NCI-H69 (cell line): ENCODE measurements at regions not wholly inside any gene's neighbourhood (a gene's known extent, or its start where the extent isn't known, plus 50 kb on each side); places are given as distances from the start of the nearest gene placed in this dataset.
A peak's percentile ranks its signal among the peaks of the same experiment; 100 is the strongest.
"Not testable (repeated sequence)": the region's sequence is repeated elsewhere in the genome, so short reads cannot be mapped to it uniquely, and the experiment has no call there.

Source experiments
- DNase-seq: peaks from one replicate; lab custom pipeline; 2025; lab: John Stamatoyannopoulos, UW

- DNase-seq, result no peak
Measured at GRCh38 chr15:62270216-62270921, 105.3 kb upstream of the C2CD4B start.

DNA sequence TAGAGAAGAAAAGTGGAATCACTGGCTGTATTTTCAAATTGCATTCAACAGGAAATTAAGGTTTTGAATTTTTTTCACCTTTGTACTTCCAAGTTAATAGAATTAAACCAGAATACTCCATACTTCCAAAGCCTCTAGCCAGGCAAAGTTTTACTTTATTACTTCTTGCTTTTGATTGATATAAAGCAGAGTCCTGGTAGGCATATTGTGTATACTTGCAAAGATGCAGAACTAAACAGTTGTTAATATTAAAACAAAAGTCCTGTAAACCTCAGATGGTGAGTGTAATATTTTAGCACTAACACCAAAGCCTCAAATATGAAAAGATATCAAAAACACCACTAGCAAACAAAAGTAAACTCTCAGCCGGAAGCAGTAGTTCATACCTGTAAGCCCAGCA lies 107.2 kb upstream of the C2CD4B start:
- no peak for DNase-seq

DNA sequence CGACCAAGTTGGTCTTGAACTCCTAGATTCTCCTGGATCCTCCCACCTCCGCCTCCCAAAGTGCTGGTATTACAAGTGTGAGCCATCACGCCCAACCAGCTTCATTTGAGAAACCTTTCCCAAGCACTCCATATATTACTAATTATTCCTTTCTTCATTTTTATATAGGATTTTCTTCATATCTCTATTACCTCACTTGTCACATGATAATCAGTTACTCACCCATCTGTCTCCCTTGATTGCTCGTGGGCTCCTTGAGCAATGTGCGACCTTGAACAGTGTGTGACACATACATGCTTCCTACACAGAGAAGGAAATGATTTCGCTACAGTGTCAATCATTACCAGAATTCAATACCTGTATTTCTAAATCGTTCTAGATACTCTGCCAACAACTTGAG lies 110.7 kb upstream of the C2CD4B start:
- no peak for DNase-seq

DNA sequence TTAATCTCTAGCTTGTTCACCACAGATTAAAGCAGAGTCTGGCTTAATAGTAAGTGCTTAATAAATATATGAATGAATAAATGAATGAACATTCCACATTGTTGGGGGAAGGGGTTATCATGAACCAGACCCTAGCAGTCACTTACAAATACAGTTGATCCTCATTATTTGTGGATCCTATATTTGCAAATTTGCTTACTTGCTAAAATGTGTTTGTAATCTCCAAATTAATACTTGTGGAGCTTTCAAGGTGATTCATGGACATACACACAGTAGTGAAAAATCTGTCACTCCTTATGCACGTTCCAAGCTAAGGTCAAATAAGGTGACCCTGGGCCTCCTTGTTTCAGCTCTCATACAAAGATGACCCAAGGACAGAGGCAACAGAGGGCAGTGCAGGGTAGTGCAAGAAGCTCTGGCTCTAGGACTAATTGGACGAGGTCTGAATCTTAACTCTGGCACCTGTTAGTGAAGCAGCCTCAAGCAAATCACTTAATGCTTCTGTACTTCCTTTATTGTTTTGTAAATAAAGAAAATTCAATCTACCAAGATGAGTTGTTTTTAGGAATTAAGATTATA lies 112.8 kb upstream of the C2CD4B start:
- DNase-seq, result peak; percentile 6

DNA sequence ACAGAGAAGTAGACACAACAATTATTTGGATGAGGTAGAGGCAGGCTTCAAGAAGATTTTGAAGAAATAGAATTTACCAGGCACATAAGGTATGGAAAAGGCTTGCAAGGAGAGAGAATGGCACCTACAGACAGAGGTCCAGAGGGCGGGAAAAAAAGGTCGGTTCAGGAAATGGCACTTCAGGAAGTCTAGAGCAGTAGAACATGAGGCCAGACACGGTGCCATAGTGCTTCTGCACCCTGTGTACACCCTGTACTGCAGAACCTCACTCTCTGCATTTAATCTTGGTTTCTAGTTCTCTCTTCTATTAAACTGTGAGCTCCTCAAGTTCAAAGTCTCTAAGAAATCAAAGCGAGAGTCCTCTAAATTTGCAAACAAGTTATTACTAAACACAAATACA lies 113.4 kb upstream of the C2CD4B start:
- DNase-seq, result no peak

DNA sequence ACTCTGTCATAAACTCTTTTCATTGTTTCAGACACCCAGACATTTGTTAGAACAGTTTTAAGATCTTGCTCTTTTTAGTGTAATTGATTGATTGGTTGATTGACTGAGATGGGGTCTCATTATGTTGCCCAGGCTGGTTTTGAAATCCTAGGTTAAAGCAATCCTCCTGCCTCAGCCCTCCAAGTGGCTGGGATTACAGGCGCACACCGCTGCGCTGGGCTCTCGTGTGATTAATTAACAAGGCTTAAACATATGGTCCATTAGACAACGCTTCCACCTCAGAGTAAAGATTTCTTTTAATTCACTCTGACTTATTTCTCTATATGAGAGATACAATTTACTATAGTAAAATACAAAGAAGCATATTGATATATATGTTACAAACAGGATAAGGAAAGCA lies 114.0 kb upstream of the C2CD4B start:
- no peak for DNase-seq

GRCh38 chr15:62280625-62281024 lies 115.5 kb upstream of the C2CD4B start:
- DNase-seq, result peak; percentile 82

GRCh38 chr15:62281801-62282200 lies 116.7 kb upstream of the C2CD4B start:
- DNase-seq, result not testable (repeated sequence)

DNA sequence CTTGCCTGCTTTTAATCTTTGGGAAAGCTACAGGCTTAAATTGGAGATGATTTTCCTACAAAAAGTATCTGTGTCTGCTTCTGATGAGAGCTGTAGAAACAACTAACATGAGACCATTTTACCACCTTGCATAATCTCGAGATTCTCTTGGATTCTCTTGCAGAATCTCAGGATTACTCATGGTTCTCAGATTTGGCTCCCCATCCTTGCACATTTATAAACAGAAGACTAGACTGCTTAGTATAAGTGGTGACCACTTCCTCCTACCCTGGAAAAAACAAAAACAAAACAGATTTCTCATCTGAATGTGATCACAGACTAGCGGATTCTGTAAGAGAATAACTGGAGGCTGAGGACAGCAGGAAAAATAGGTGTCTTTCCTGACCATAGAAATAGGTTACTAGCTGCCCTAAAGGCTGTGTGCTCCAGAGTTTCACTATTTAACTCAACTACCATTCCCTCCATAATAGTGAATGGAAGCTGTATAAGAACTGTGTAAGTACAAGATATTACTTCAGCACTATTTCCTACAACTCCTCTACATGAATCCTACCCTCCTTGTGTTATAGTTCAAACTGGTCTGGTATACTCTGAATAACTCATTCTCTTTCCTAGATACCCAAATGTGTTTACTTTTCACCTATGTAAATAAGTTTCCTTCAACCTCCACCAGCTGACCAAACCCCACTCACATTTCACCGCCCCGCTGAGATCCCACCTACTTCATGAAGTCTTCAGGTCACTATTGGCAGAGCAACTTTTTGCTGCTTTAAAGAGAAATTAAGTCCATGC lies 122.2 kb upstream of the C2CD4B start:
- DNase-seq, result peak; percentile 80

DNA sequence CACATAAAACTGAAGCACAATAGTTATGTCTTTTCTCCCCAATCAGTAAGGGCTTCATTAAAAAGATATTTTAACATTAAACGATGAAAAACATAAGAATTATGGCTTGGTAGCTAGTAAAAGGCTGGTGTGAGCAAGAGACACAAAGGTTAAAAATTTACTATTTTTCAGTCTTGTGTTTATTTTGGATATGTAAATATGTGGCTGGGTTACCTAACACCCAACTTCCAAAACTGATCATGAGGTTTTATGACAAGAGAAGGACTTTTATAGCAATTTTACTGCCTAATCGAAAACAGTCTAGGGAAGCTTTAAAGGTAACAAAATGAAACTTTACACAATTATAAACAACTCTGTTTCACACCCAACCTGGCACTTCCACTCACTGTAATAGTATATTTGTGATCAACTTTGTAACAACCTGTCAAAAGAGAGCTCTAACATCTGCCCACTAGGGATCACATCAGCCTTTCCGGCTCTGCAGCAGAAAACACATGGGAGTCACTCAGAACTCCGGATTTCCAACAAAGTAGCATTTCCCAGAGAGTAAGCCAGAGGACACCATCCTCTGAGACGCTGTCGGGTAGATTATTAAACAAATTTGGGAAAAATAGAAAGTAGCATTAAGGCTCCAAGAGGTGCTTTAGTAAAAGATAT lies 123.4 kb upstream of the C2CD4B start:
- no peak for DNase-seq

DNA sequence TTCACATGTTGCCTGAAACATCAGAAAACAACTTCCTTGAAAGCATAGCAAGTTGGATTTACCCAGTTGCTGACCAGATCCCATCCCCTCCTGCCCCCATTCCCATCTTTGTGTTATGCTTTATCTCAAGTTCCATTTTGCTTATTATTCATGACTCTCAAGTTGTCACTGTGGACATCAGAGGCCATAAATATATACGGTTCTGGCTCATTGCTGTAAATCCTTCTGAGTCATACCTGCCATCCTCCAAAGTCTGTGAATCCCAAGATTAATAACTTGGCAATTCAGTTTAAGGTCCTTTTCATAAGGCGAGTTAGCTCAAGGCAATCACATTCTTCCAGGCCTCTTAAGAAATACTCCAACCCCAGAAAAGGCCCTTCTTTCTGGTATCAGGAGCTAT lies 126.2 kb upstream of the C2CD4B start:
- DNase-seq, result no peak

GRCh38 chr15:62296756-62297507 lies 131.8 kb upstream of the C2CD4B start:
- DNase-seq, result no peak

- no peak for DNase-seq
Measured at GRCh38 chr15:62297522-62297921, 132.4 kb upstream of the C2CD4B start.

DNA sequence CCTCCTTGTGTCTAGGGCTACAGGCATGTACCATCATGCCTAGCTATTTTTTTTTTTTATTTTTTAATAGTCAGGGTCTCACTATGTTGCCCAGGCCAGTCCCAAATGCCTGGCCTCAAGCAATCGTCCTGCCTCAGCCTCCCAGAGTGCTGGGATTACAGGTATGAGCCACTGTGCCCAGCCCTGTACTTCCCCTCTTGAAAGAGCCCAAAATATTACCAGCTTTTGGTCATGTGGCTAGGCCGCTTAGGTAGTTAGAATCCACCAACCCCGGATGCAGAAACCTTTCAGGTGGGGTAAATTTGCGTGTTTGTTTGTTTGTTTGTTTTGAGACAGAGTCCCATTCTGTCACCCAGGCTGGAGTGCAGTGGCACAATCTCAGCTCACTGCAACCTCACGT lies 132.8 kb upstream of the C2CD4B start:
- no peak for DNase-seq

DNA sequence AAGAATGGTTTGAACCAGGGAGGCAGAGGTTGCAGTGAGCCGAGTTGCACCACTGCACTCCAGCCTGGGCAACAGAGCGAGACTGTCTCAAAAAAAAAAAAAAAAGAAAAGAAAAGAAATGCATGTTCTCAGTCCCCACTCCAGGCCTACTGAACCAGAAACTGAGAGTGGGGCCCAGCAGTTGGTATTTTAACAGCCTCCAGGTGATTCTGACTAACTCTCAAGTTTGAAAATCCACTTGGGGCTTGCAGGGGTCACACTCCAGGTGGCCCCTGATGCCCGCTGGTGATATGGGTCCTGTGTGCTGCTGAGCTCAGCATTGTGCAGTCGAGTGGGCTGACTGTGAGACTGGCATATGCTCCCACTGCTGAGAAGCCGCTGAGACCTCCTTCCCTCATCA lies 133.7 kb upstream of the C2CD4B start:
- DNase-seq, result no peak

DNA sequence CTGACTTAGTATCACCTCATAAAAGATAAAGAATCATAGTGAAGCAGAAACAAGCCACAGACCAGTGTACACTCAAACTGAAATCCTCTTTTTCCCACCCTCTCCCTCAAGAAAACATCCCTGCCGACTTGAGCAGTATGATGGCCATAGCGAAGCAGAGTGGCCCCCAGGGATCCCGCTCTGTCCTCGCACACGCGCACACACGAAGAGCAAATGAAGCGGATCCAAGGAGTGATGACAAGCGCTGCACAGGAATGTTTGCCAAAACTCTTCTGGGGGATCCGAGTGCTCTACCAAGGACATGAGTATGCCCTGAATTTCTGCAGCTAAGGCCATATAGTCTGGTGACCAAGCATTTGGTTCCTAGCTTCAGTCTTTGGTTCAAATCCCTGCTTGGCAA lies 134.5 kb upstream of the C2CD4B start:
- DNase-seq, result no peak

GRCh38 chr15:62301993-62302675 lies 137.0 kb upstream of the C2CD4B start:
- DNase-seq, result peak; percentile 55

DNA sequence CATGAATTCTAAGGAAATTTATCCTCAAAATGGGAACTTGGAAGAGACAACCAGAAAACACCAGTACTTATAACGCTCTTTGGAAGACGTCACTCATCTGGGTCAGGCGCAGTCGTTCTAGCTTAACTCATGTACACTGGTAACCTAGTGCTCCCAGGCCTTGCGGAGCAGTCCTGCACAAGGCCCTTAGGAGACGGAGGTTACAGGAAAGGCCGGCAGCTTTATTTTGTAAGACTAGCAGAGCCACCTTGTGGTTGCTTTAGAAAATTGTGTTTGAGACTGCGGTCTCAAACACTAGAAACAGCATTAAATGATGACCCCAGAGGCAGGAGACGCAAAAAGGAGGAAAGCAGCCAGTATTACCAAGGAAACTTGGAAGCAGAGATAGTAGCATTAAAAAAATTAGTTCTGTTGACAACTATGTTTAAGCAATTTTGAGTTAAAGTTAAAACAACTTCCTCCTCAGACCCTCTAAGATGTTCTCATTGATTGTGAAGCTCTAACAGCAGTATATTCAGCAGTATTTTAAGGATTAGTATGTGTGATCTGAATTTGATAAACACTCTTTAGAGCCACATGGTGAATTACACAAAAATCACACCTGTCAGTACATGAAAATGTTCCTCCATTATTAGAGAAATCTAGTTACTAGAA lies 141.9 kb upstream of the C2CD4B start:
- peak; percentile 89 for DNase-seq

DNA sequence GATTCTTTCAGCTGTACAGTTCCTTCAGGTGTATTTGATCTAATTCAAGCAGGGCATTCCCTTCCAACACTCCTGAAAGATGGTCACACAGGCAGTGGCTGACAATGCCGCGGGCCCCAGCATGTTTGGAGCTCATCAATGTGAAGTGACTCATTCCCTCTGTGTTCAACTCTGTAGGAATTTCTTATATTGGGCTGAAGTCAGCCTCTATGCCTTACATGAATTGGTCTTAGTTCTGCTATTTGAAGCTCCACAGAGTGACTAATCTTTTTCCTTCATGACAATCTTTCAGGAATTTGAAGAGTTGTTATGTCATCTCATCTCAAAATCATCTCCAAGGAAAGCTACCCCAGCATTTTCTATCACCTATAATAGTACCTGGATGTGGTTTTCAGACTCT lies 142.5 kb upstream of the C2CD4B start:
- DNase-seq, result no peak

GRCh38 chr15:62316413-62317060 lies 151.5 kb upstream of the C2CD4B start:
- DNase-seq, result no peak
